ENCODE measurements at regions not wholly inside any gene's neighbourhood (a gene's known extent, or its start where the extent isn't known, plus 50 kb on each side); places are given as distances from the start of the nearest gene placed in this dataset.
"Not testable (repeated sequence)": the region's sequence is repeated elsewhere in the genome, so short reads cannot be mapped to it uniquely, and the experiment has no call there.

DNA sequence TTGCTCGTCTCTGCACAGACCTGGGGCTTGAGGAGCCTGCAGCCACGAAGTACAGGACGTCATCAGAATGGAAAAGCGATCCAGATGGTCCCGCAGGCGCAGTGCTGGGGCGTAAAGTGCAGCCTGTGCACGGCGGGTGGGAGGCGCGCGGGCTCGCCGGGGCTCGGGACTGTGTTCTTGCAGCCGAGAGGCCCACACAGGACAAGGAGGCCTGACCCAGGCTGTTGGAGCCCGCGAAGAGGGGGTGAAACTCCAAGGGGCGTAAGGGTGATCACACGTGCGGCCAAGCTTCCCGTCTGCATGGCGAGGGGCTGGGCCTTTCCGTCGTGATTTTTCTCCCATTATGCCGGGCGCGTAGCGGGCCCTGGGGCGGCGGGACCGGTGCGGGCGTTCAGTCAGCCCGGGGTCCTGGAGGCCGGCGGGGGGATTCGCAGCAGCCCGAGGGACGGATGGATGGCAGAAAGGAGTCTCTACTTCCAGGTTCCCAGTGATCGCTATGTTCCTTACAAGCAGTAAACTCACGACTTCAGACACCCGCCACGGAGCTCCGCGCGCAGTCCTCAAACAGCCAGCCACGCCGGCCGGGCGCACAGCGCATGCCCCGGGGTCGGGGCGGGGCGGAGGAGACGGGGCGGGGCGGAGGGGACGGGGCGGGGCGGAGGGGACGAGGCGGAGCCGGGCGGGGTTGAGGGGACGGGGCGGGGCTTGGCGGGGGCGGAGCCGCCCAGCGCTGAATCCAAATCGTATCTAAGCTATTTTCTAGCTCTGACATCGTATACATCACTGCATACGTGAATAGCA lies 141.0 kb upstream of the KCNJ18 start:
- DNase-seq (ENCODE audit: low read depth): peak; percentile 53

- DNase-seq (ENCODE audit: low read depth): not testable (repeated sequence)
These were observed 133.4 kb upstream of the KCNJ18 start for GRCh38 chr17:21558921-21559320.

- no peak for DNase-seq (ENCODE audit: low read depth)
These were observed 128.1 kb upstream of the KCNJ18 start for GRCh38 chr17:21564262-21564661.

DNA sequence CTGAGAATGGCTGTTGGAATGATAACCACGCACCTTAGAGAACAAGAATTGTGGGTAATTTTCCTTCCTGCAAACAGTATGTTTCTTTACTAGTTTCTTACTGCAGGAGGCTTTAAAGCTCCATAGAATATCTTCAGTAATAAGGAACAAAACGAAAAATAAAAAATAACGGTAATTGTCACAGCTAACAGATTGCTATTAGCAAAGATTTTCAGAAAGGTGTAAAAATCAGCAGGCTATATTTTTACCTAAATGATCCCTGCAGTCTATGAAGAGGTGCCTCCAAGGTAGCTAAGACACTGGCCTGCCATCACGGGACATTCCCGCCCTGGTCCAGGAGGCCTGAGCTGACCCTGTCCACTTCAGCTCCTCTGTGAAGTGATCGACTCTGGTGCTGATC lies 127.6 kb upstream of the KCNJ18 start:
- DNase-seq (ENCODE audit: low read depth): not testable (repeated sequence)

DNA sequence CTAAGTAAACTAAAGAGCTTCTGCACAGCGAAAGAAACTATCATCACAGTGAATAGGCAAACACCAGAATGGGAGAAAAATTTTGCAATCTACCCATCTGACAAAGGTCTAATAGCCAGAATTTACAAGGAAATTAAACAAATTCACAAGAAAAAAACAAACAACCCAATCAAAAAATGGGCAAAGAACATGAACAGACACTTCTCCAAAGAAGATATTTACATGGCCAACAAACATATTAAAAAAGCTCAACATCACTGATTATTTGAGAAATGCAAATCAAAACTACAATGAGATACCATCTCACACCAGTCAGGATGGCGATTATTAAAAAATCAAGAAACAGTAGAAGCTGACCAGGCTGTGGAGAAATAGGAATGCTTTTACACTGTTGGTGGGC lies 121.9 kb upstream of the KCNJ18 start:
- DNase-seq (ENCODE audit: low read depth): not testable (repeated sequence)

- DNase-seq (ENCODE audit: low read depth): not testable (repeated sequence)
These were observed 120.2 kb upstream of the KCNJ18 start for GRCh38 chr17:21572148-21572547.

DNA sequence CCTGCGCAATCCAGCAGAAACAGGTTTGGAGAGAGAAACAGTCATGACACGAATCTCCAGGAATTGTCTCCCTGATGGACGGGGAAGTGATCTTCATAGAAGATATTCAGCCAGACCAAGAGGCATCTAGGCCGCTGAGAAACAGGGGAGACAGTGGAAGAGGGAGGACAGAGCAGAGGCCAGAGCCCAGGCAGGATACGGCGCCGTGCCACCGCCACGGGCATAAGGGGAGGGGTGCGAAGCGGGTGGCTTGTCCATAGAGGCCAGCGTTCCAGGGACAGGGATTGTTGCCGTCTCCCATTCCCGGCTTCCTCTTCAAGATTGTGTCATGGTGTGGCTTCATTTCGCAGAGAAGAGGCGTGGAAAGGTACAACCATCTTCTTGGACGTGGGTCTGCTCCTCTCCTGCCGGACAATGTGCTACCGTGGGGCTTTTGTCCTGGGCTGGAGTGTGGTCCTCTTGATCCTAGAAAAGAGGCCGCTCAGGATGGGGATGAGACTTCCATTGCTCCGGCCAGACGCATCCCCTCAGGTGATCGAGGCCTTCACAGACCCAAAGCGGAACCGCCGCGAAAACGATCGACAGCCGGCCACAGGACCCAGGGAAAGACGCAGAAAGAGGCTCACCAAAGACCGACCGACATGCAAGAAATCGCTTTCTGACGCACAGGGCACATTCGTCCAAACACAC lies 118.9 kb upstream of the KCNJ18 start:
- DNase-seq (ENCODE audit: low read depth): not testable (repeated sequence)

DNA sequence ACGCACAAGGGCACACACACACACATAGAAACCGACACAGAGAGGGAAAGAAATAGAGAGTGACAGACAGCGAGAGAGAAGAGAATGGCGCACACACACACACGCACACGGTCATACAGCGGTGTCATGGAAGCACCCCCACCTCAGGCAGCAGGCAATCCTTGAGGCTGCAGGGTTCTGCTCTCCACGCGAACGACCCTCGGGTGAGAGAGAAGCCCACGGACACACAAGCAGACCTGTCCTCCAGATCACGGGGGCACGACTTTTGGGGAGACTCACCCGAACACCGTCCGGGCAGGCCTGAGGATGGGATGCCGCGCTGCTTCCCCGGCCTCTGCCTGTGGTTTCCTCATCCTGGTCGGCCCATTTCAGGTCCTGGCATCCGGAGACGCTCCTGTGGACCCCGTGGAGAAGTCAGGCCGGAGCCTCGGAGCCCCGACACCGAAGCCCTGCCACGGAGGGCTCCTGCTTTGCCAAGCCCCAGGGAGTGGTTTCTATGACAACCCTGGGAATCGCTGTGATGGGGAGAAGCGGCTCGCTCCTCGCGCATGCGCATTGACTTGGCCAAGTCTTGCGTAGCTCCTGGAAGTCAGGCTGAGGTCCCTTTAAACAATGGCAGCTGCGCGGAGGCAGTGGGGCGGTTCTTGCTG lies 118.2 kb upstream of the KCNJ18 start:
- DNase-seq (ENCODE audit: low read depth): no peak

DNA sequence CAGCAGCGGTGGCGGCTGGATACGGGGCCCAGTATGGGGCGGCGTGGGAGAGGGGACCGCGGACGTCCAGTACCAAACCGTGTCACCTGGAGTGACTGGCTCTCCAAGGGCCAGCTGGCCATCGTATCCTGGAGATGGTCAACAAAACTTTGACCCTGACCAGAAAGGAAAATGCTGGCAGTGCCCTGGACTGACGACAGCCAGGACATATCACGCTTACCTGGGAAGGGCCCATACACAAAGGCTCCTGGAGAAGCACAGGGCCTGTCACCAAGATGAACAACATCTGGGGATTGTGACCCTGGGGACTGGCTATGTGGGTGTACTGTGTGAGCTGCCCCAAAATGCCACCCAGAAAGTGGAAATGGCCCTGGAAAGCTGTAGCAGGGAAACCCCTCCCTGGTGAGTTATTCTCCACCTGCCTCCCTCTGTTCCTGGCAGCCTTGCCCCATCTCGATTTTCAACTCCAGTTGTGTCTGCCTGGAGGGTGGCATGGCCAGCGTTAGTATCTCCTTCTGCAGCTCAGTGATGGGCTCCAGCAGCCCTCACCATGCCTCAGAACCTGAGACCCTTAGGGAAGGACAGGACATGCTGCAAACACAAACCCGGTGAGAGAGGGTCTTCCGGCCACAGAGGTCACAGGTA lies 117.6 kb upstream of the KCNJ18 start:
- DNase-seq (ENCODE audit: low read depth): not testable (repeated sequence)

- DNase-seq (ENCODE audit: low read depth): not testable (repeated sequence)
These were observed 113.5 kb upstream of the KCNJ18 start for GRCh38 chr17:21578783-21579182.

- DNase-seq (ENCODE audit: low read depth): no peak
These were observed 99.5 kb upstream of the KCNJ18 start for GRCh38 chr17:21592774-21593173.

- DNase-seq (ENCODE audit: low read depth): not testable (repeated sequence)
These were observed 98.7 kb upstream of the KCNJ18 start for GRCh38 chr17:21593452-21594105.

DNA sequence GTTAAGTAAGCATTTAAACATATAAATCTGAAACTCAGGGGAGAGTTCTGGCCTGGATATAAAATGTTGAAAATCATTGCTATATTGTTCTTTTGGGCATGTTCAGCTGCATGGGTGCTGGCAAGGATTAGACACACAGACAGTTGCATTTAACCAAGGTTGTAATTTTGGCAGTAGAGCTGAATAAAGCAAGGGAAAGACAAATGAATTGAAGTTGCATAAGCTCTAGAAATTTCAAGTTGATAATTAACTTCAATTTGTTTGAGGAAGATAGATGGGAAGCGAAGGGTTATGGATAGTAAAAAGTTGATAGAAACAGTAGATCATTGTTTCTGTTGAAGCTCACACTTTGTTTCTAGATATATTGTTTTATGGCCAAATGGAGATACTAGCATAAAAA lies 97.2 kb upstream of the KCNJ18 start:
- no peak for DNase-seq (ENCODE audit: low read depth)

GRCh38 chr17:21602176-21602575 lies 90.1 kb upstream of the KCNJ18 start:
- no peak for DNase-seq (ENCODE audit: low read depth)

DNA sequence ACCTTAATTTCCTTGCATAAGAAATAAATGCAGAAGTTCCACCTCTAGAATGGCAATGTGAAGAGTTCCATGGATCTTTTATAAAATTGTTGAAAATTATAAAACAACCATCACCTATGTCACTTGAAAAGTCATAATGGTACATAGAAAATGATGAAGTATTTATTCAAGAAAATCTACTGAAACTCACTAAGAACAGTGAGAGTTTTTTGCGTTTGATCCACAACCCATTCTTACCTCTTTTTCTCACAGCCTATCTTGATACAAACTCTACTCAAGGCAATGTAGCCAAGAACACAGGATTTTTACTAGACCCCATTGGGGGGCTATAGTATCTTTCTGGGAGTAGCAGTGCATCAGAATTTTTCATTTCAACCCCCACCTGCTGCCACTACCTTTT lies 89.0 kb upstream of the KCNJ18 start:
- not testable (repeated sequence) for DNase-seq (ENCODE audit: low read depth)

GRCh38 chr17:21611443-21611842 lies 80.9 kb upstream of the KCNJ18 start:
- not testable (repeated sequence) for DNase-seq (ENCODE audit: low read depth)

DNA sequence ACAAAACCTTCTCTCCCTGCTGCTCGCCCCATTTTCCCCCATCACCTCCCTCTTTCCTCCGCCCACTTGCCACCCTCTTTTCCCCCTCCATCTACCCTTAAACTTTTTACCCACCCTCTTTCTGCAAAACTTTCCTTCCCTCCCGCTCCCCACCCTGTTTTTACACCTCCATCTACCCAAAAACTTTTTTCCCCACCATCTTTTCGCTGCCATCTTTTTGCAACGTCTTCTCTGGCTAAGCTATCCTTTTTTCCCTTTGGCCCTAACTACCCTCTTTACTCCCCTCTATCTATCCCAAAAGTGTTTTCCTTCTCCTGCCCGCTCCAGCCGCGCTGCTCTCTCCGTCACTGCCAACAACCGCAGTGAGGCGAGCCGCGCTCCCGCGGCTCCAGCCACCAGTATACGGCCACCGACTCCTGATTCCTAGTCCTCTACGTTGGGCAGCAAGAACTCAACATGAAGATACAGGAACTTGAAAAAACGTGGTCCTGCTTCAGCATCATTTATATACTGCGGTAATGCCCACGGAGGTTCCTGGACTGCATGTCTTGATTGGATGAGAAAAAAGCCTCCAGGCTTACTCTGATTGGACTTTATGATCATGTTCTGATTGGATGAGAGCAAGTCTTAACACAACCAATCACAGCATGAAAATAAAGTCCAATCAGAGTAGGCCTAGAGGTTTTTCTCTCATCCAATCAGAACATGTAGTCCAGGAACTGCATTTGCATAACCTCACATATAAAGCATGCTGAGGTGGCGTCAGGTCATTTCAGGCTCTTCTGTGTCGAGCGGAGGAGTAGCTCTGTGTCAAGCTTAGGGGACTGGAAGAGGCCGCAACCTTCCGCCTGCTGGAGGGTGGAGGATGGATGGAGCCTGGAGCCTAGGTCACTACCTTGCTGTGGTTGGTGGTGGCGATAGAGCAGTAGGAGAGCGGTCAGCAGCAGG lies 79.9 kb upstream of the KCNJ18 start:
- not testable (repeated sequence) for DNase-seq (ENCODE audit: low read depth)

- no peak for DNase-seq (ENCODE audit: low read depth)
These were observed 79.3 kb upstream of the KCNJ18 start for GRCh38 chr17:21613071-21613429.

- DNase-seq (ENCODE audit: low read depth): not testable (repeated sequence)
These were observed 65.3 kb upstream of the KCNJ18 start for GRCh38 chr17:21626987-21627386.
